ENCODE measurements at regions not wholly inside any gene's neighbourhood (a gene's known extent, or its start where the extent isn't known, plus 50 kb on each side); places are given as distances from the start of the nearest gene placed in this dataset.
"Not testable (repeated sequence)": the region's sequence is repeated elsewhere in the genome, so short reads cannot be mapped to it uniquely, and the experiment has no call there.

DNA sequence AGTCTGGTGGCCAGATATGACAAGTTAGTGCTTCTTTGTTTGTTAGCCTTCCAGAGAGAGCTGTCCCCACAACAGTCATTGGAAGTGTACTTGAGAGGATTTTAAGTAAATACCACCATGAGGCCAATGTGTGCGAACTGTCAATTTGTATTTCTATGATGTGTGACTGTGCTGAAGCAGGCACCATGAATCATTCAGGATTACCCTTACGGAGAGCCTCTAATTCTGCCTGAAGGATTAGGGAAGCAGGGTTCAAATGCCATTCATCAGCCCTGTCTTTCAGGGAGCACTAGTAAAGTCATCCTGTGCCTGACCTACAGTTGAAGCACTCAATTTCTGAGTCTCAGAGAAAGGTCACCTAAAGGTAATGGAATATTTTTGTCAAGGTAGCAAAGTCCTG is 109.3 kb downstream of the GATA3 start:
- no peak for TF ChIP-seq CTCF (IDR thresholded peaks at IDR 0.05)
- Histone ChIP-seq H3K4me1 (ENCODE audit: low read depth) (no peaks in the 10 kb centered on the region), H3K4me3 (no peak overlapping the region), H3K36me3 (ENCODE audit: low read depth) (no peaks in the 10 kb centered on the region), H3K9me3 (peaks cover 8% of the 10 kb centered on the region)
- intact Hi-C loops (cut with DNase I, micrococcal nuclease): no loop called here
- ATAC-seq (no peak), DNase-seq (no peak)

DNA sequence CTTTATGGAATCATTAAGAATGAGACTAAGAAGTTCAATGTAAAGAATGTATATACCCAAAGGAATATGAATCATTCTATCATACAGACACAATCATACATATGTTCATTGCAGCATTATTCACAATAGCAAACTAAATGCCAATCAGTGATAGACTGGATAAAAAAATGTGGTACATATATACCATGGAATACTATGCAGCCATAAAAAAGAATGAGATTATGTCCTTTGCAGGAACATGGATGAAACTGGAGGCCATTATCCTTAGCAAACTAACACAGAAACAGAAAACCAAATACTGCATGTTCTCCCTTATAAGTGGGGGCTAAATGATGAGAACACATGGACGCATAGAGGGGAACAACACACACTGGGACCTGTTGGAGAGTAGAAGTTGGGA is 110.2 kb downstream of the GATA3 start:
- H3K36me3 ChIP-seq (ENCODE audit: low read depth); intact Hi-C loops (cut with DNase I, micrococcal nuclease); H3K4me1 ChIP-seq (ENCODE audit: low read depth); DNase-seq; H3K4me3 ChIP-seq; ATAC-seq: not testable (repeated sequence)
- peaks cover 12% of the 10 kb centered on the region for H3K9me3 ChIP-seq

DNA sequence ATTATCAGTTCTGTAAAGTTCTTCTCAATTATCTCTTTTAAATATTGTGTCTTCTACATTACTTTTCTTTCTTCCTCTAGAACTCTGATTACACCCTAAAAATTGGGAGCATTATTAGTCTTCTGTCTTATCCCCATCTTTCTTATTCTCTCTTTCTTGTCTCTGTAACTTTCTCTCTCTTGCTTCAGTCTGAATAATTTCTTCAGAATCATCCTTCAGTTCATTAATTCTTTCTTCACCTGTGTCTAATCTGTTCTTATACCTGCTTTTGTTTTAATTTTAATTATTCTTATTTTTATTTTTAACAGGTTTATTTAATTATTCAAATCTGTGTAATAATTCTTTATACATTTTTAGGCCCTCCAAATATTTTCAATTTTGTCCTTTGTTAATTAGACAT is 114.3 kb downstream of the GATA3 start:
- Histone ChIP-seq H3K4me1 (ENCODE audit: low read depth) (no peaks in the 10 kb centered on the region), H3K9me3 (peaks cover 12% of the 10 kb centered on the region), H3K4me3 (no peak overlapping the region), H3K36me3 (ENCODE audit: low read depth) (no peaks in the 10 kb centered on the region)
- TF ChIP-seq CTCF (IDR thresholded peaks at IDR 0.05): no peak
- intact Hi-C loops (cut with DNase I, micrococcal nuclease): no loop called here
- DNase-seq: no peak
- ATAC-seq: no peak

DNA sequence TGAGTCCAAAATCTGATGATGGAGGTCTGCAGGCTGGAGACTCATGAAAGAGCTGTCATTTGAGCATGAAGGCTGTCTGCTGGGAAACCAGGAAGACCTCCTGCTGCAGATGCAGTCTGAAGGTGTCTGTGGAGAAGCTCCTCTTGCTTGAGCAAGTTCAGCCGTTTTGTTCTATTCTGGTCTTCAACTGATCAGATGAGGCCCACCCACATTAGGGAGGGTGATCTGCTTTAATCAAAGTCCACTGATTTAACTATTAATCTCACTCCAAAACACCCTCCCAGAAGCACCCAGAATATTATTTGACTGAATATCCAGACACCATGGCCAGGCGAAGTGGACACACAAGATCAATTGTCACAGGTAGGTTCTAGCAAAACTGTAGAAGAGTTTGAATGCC is 116.5 kb downstream of the GATA3 start:
- TF ChIP-seq CTCF (IDR thresholded peaks at IDR 0.05): no peak
- H3K36me3 ChIP-seq (ENCODE audit: low read depth): no peaks in the 10 kb centered on the region
- peaks cover 12% of the 10 kb centered on the region for H3K9me3 ChIP-seq
- DNase-seq (no peak), ATAC-seq (no peak)
- intact Hi-C loops (cut with DNase I, micrococcal nuclease): no loop called here
- H3K4me1 ChIP-seq (ENCODE audit: low read depth): no peaks in the 10 kb centered on the region
- no peak overlapping the region for H3K4me3 ChIP-seq

DNA sequence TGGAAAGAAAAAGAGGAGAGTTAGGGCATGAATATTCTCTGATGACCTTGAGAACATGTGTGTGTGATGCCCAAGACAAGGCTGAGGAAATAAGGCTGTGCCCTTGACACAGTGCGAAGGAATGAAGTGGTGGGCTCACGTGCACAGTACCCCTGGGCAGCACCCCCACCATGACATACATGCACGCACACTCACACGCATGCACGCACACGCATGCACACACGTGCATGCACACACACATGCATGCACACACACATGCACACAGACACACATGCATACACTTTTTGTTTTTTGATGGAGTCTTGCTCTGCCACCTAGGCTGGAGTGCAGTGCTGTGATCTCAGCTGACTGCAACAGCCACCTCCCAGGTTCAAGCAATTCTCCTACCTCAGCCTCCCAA is 118.1 kb downstream of the GATA3 start:
- ATAC-seq (no peak), DNase-seq (no peak)
- TF ChIP-seq CTCF (IDR thresholded peaks at IDR 0.05): no peak
- no peaks in the 10 kb centered on the region for H3K36me3 ChIP-seq (ENCODE audit: low read depth)
- H3K9me3 ChIP-seq: peaks cover 12% of the 10 kb centered on the region
- H3K4me1 ChIP-seq (ENCODE audit: low read depth): no peaks in the 10 kb centered on the region
- intact Hi-C loops (cut with DNase I, micrococcal nuclease): no loop called here
- H3K4me3 ChIP-seq: no peak overlapping the region

GRCh38 chr10:8173243-8173865 is 118.9 kb downstream of the GATA3 start:
- no peak overlapping the region for H3K4me3 ChIP-seq
- TF ChIP-seq CTCF (IDR thresholded peaks at IDR 0.05): no peak
- H3K4me1 ChIP-seq (ENCODE audit: low read depth): no peaks in the 10 kb centered on the region
- intact Hi-C loops (cut with DNase I, micrococcal nuclease): no loop called here
- DNase-seq (no peak), ATAC-seq (no peak)
- H3K9me3 ChIP-seq: peaks cover 8% of the 10 kb centered on the region
- H3K36me3 ChIP-seq (ENCODE audit: low read depth): no peaks in the 10 kb centered on the region

All from mucosa of descending colon (tissue), 3 donors.